HEK293 (cell line): ENCODE measurements at regions not wholly inside any gene's neighbourhood (a gene's known extent, or its start where the extent isn't known, plus 50 kb on each side); places are given as distances from the start of the nearest gene placed in this dataset.

Source experiments
- CTCF ChIA-PET: fragments of 350-600 bp; formaldehyde crosslinking; extraction: SDS; loops from one replicate; lab custom pipeline; 2021; ENCODE audit warnings: antibody characterized with exemption; lab: Yijun Ruan, JAX
- POLR2A ChIA-PET: fragments of 300-600 bp; formaldehyde crosslinking; extraction: SDS; loops from one replicate; lab custom pipeline; 2020; ENCODE audit warnings: antibody characterized with exemption, inconsistent platforms; lab: Yijun Ruan, JAX
- H3K27ac ChIP-seq: fragments of 200-500 bp; sonication (Bioruptor generic); 2 replicates; pipeline ENCODE4 v1.5.1; 2014; ENCODE audit warnings: low read depth, low read length, control low read depth, inconsistent platforms; ENCODE audit errors: extremely low read depth
- H3K36me3 ChIP-seq, 2 experiments: fragments of 200-500 bp in 1 of 2; sonication (Bioruptor generic) in 1 of 2; 1 replicate in 1 of 2; 2 replicates in 1 of 2; pipeline ENCODE4 v1.5.1; 2014 to 2017; ENCODE audit warnings: inconsistent platforms in 2 of 2, low read length in 2 of 2; ENCODE audit not compliant: control insufficient read depth in 2 of 2, insufficient read depth in 1 of 2
- H3K4me1 ChIP-seq: fragments of 200-500 bp; sonication (Bioruptor generic); 2 replicates; pipeline ENCODE4 v1.5.1; 2014; ENCODE audit warnings: mild to moderate bottlenecking, low read length, inconsistent platforms; ENCODE audit not compliant: control insufficient read depth, insufficient read depth
- H3K4me3 ChIP-seq: 2 replicates; pipeline ENCODE4 v1.5.1; 2011; ENCODE audit warnings: low read depth, mild to moderate bottlenecking, control low read depth, low read length, moderate library complexity
- H3K9me3 ChIP-seq: fragments of 200-500 bp; sonication (Bioruptor generic); 2 replicates; pipeline ENCODE4 v1.5.1; 2014; ENCODE audit warnings: low read depth, low read length, inconsistent platforms; ENCODE audit not compliant: control insufficient read depth, insufficient read depth
- AEBP2 ChIP-seq: fragments of 450-650 bp; formaldehyde crosslinking; IDR thresholded peaks from 2 replicates; pipeline ENCODE4 v1.5.1; 2016; ENCODE audit warnings: missing biosample characterization, missing genetic modification characterization, borderline replicate concordance
- ELK4 ChIP-seq: IDR thresholded peaks from 2 replicates; pipeline ENCODE4 v1.6.1; 2011; ENCODE audit warnings: mild to moderate bottlenecking, low read depth, low read length, borderline replicate concordance
- FEZF1 ChIP-seq: fragments of 450-650 bp; formaldehyde crosslinking; IDR thresholded peaks from 2 replicates; pipeline ENCODE4 v1.5.1; 2016; ENCODE audit warnings: missing biosample characterization, missing genetic modification characterization
- KLF16 ChIP-seq: fragments of 450-650 bp; formaldehyde crosslinking; IDR thresholded peaks from 2 replicates; pipeline ENCODE4 v1.5.1; 2017; ENCODE audit warnings: missing biosample characterization, missing genetic modification characterization
- PRDM1 ChIP-seq: fragments of 450-650 bp; formaldehyde crosslinking; IDR thresholded peaks from 2 replicates; pipeline ENCODE4; 2016; ENCODE audit warnings: missing biosample characterization, missing genetic modification characterization
- RBAK ChIP-seq: fragments of 450-650 bp; formaldehyde crosslinking; IDR thresholded peaks from 2 replicates; pipeline ENCODE4 v1.5.1; 2016; ENCODE audit warnings: missing biosample characterization, missing genetic modification characterization
- REPIN1 ChIP-seq: fragments of 450-650 bp; formaldehyde crosslinking; IDR thresholded peaks from 2 replicates; pipeline ENCODE4 v1.5.1; 2017; ENCODE audit warnings: missing biosample characterization, missing genetic modification characterization, low read depth
- SALL2 ChIP-seq: fragments of 450-650 bp; formaldehyde crosslinking; IDR thresholded peaks from 2 replicates; pipeline ENCODE4 v1.5.0; 2017; ENCODE audit warnings: missing biosample characterization, mild to moderate bottlenecking, missing genetic modification characterization, borderline replicate concordance
- ZBTB17 ChIP-seq: fragments of 450-650 bp; formaldehyde crosslinking; IDR thresholded peaks from 2 replicates; pipeline ENCODE4 v1.5.1; 2016; ENCODE audit warnings: missing biosample characterization, missing genetic modification characterization
- ZBTB6 ChIP-seq: fragments of 450-650 bp; formaldehyde crosslinking; IDR thresholded peaks from 2 replicates; pipeline ENCODE4 v1.5.1; 2017; ENCODE audit warnings: missing biosample characterization, missing genetic modification characterization
- ZBTB7A ChIP-seq: fragments of 450-650 bp; formaldehyde crosslinking; IDR thresholded peaks from 2 replicates; pipeline ENCODE4 v1.5.1; 2016; ENCODE audit warnings: low read depth, missing biosample characterization, missing genetic modification characterization
- ZNF138 ChIP-seq: fragments of 450-650 bp; formaldehyde crosslinking; IDR thresholded peaks from 2 replicates; pipeline ENCODE4 v1.5.1; 2016; ENCODE audit warnings: missing biosample characterization, missing genetic modification characterization, borderline replicate concordance
- ZNF175 ChIP-seq: fragments of 450-650 bp; formaldehyde crosslinking; IDR thresholded peaks from 2 replicates; pipeline ENCODE4 v1.5.1; 2016; ENCODE audit warnings: missing biosample characterization, missing genetic modification characterization
- ZNF18 ChIP-seq: fragments of 450-650 bp; formaldehyde crosslinking; IDR thresholded peaks from 2 replicates; pipeline ENCODE4 v1.5.1; 2016; ENCODE audit warnings: missing biosample characterization, missing genetic modification characterization
- ZNF280D ChIP-seq: fragments of 450-650 bp; formaldehyde crosslinking; IDR thresholded peaks from 2 replicates; pipeline ENCODE4 v1.5.1; 2016; ENCODE audit warnings: missing biosample characterization, missing genetic modification characterization
- ZNF37A ChIP-seq: fragments of 450-650 bp; IDR thresholded peaks from 2 replicates; pipeline ENCODE4 v1.5.1; 2018; ENCODE audit warnings: missing biosample characterization, missing genetic modification characterization
- ZNF404 ChIP-seq: fragments of 450-650 bp; formaldehyde crosslinking; IDR thresholded peaks from 2 replicates; pipeline ENCODE4 v1.5.1; 2017; ENCODE audit warnings: missing biosample characterization, missing genetic modification characterization
- ZNF433 ChIP-seq: fragments of 450-650 bp; formaldehyde crosslinking; IDR thresholded peaks from 2 replicates; pipeline ENCODE4 v1.5.1; 2016; ENCODE audit warnings: missing biosample characterization, missing genetic modification characterization, low read depth
- ZNF654 ChIP-seq: fragments of 450-650 bp; formaldehyde crosslinking; IDR thresholded peaks from 2 replicates; pipeline ENCODE4 v1.5.1; 2016; ENCODE audit warnings: low read depth, missing biosample characterization, missing genetic modification characterization
- ZNF704 ChIP-seq: fragments of 450-650 bp; formaldehyde crosslinking; IDR thresholded peaks from 2 replicates; pipeline ENCODE4 v1.5.1; 2016; ENCODE audit warnings: missing biosample characterization, missing genetic modification characterization
- ZNF776 ChIP-seq: fragments of 450-650 bp; formaldehyde crosslinking; IDR thresholded peaks from 2 replicates; pipeline ENCODE4 v1.5.0; 2017; ENCODE audit warnings: missing biosample characterization, missing genetic modification characterization, borderline replicate concordance
- ZSCAN5A ChIP-seq: fragments of 450-650 bp; formaldehyde crosslinking; IDR thresholded peaks from 2 replicates; pipeline ENCODE4 v1.5.1; 2016; ENCODE audit warnings: missing biosample characterization, missing genetic modification characterization

GRCh38 chr6:164532198-164533044 is 777.0 kb downstream of the C6orf118 start (continued):
- TF ChIP-seq ZNF704 (tag by site-specific recombination) (no peak), KLF16 (no peak), ZBTB7A (tag by site-specific recombination) (no peak), ZNF433 (no peak), REPIN1 (tag by site-specific recombination) (no peak)

- Histone ChIP-seq H3K36me3 (no peaks in the 10 kb centered on the region), H3K9me3 (no peaks in the 10 kb centered on the region), H3K4me3 (no peak overlapping the region), H3K4me1 (no peaks in the 10 kb centered on the region), H3K27ac (no peak overlapping the region)
- ChIA-PET POLR2A (no interaction called here), CTCF (no interaction called here)
- TF ChIP-seq ZBTB7A (tag by site-specific recombination): no peak
- TF ChIP-seq SALL2: no peak
- TF ChIP-seq ZNF776: no peak
- TF ChIP-seq ZNF138 (tag by site-specific recombination): no peak
- no peak for TF ChIP-seq PRDM1 (tag by site-specific recombination)
- no peak for TF ChIP-seq AEBP2 (tag by site-specific recombination)
- no peak for TF ChIP-seq ZBTB6 (tag by site-specific recombination)
- no peak for TF ChIP-seq ZNF404
- TF ChIP-seq ZNF175 (tag by site-specific recombination): no peak
- TF ChIP-seq RBAK: no peak
- TF ChIP-seq ELK4: no peak
- no peak for TF ChIP-seq ZBTB17 (tag by site-specific recombination)
- TF ChIP-seq ZNF37A: no peak
- TF ChIP-seq FEZF1 (tag by site-specific recombination): no peak
- TF ChIP-seq ZNF654 (tag by site-specific recombination): no peak
These were observed 777.7 kb downstream of the C6orf118 start for GRCh38 chr6:164531736-164532135.

GRCh38 chr6:164528539-164528938 is 780.9 kb downstream of the C6orf118 start:
- Histone ChIP-seq H3K9me3 (no peaks in the 10 kb centered on the region), H3K4me3 (no peak overlapping the region), H3K4me1 (no peaks in the 10 kb centered on the region), H3K27ac (no peak overlapping the region), H3K36me3 (no peaks in the 10 kb centered on the region)
- CTCF ChIA-PET: no interaction called here
- POLR2A ChIA-PET: no interaction called here
- no peak for TF ChIP-seq ZSCAN5A
- TF ChIP-seq ZNF280D (tag by site-specific recombination): no peak
- no peak for TF ChIP-seq ZNF18 (tag by site-specific recombination)
